Loucy (cell line): ENCODE measurements at regions not wholly inside any gene's neighbourhood (a gene's known extent, or its start where the extent isn't known, plus 50 kb on each side); places are given as distances from the start of the nearest gene placed in this dataset.

Source experiments
- H2AFZ ChIP-seq: fragments of 200-600 bp; sonication (generic); 2 replicates; pipeline ENCODE4 v1.6.0; 2016; ENCODE audit warnings: antibody characterized with exemption, mild to moderate bottlenecking, low read length, moderate library complexity
- H3F3A ChIP-seq: fragments of 200-600 bp; 2 replicates; pipeline ENCODE4 v1.6.0; 2016; ENCODE audit warnings: antibody characterized with exemption, low read depth, mild to moderate bottlenecking
- H3K27me3 ChIP-seq: fragments of 200-600 bp; sonication (generic); 2 replicates; pipeline ENCODE4 v1.6.1; 2014; ENCODE audit warnings: low read length, mild to moderate bottlenecking; ENCODE audit not compliant: insufficient read depth, poor library complexity, severe bottlenecking
- H3K36me3 ChIP-seq: fragments of 200-600 bp; sonication (generic); 2 replicates; pipeline ENCODE4 v1.6.1; 2016; ENCODE audit warnings: low read length; ENCODE audit not compliant: insufficient read depth
- H3K4me1 ChIP-seq: fragments of 200-600 bp; sonication (generic); 2 replicates; pipeline ENCODE4 v1.5.1; 2014; ENCODE audit warnings: low read length, mild to moderate bottlenecking; ENCODE audit not compliant: insufficient read depth, poor library complexity, severe bottlenecking
- H3K4me2 ChIP-seq: fragments of 200-600 bp; sonication (generic); 2 replicates; pipeline ENCODE4 v1.6.0; 2014; ENCODE audit warnings: antibody characterized with exemption, low read length, low read depth, mild to moderate bottlenecking; ENCODE audit not compliant: poor library complexity, severe bottlenecking
- H3K4me3 ChIP-seq: fragments of 200-600 bp; sonication (generic); 2 replicates; pipeline ENCODE4 v1.5.1; 2014; ENCODE audit warnings: low read length, mild to moderate bottlenecking, mixed read lengths; ENCODE audit not compliant: poor library complexity, severe bottlenecking
- H3K79me2 ChIP-seq: fragments of 200-600 bp; sonication (generic); 2 replicates; pipeline ENCODE4 v1.6.1; 2014; ENCODE audit warnings: low read length; ENCODE audit not compliant: insufficient read depth
- H3K9ac ChIP-seq: fragments of 200-600 bp; sonication (generic); 2 replicates; pipeline ENCODE4 v1.6.0; 2014; ENCODE audit warnings: mild to moderate bottlenecking, low read depth, low read length, moderate library complexity; ENCODE audit not compliant: poor library complexity, severe bottlenecking
- H3K9me2 ChIP-seq: fragments of 200-600 bp; sonication (generic); replicated peaks from 2 replicates; pipeline ENCODE4 v1.6.1; 2016; ENCODE audit warnings: low read depth, low read length, mixed read lengths
- H3K9me3 ChIP-seq: fragments of 200-600 bp; sonication (generic); 2 replicates; pipeline ENCODE4 v1.6.1; 2014; ENCODE audit warnings: mild to moderate bottlenecking, antibody characterized with exemption, low read length, low read depth; ENCODE audit not compliant: insufficient read depth
- H4K20me1 ChIP-seq: fragments of 200-600 bp; sonication (generic); 2 replicates; pipeline ENCODE4 v1.6.0; 2014; ENCODE audit warnings: antibody characterized with exemption, low read length, mild to moderate bottlenecking; ENCODE audit not compliant: insufficient read depth, poor library complexity, severe bottlenecking
- CTCF ChIP-seq: fragments of 200-600 bp; sonication (generic); conservative IDR thresholded peaks from 2 replicates; pipeline ENCODE4 v1.5.1; 2014; ENCODE audit warnings: mild to moderate bottlenecking, antibody characterized with exemption, low read length
- EZH2phosphoT487 ChIP-seq: fragments of 200-600 bp; IDR thresholded peaks from 2 replicates; pipeline ENCODE4 v1.6.1; 2018; ENCODE audit warnings: antibody characterized with exemption, mild to moderate bottlenecking, moderate library complexity, borderline replicate concordance

GRCh38 chr16:66308096-66308495, 58.4 kb upstream of the CDH5 start:
- Histone ChIP-seq H3K4me1 (no peaks in the 10 kb centered on the region), H3K36me3 (no peaks in the 10 kb centered on the region), H3K9me3 (no peaks in the 10 kb centered on the region), H3K9me2 (no peaks in the 10 kb centered on the region), H3K9ac (no peak overlapping the region), H3K79me2 (no peaks in the 10 kb centered on the region), H3K4me2 (no peak overlapping the region), H2AFZ (no peak overlapping the region), H3K27me3 (no peaks in the 10 kb centered on the region), H4K20me1 (no peaks in the 10 kb centered on the region), H3F3A (no peaks in the 10 kb centered on the region), H3K4me3 (no peak overlapping the region)
- TF ChIP-seq CTCF: no peak
- no peak for TF ChIP-seq EZH2phosphoT487

GRCh38 chr16:66306366-66307150, 59.9 kb upstream of the CDH5 start:
- no peaks in the 10 kb centered on the region for H3K4me1 ChIP-seq
- H2AFZ ChIP-seq: no peak overlapping the region
- H3K4me2 ChIP-seq: no peak overlapping the region
- no peaks in the 10 kb centered on the region for H3K79me2 ChIP-seq
- H3K36me3 ChIP-seq: no peaks in the 10 kb centered on the region
- H4K20me1 ChIP-seq: no peaks in the 10 kb centered on the region
- no peaks in the 10 kb centered on the region for H3K9me3 ChIP-seq
- no peak overlapping the region for H3K4me3 ChIP-seq
- TF ChIP-seq CTCF (no peak), EZH2phosphoT487 (no peak)
- H3K9ac ChIP-seq: no peak overlapping the region
- no peaks in the 10 kb centered on the region for H3K9me2 ChIP-seq
- no peaks in the 10 kb centered on the region for H3F3A ChIP-seq
- no peaks in the 10 kb centered on the region for H3K27me3 ChIP-seq

GRCh38 chr16:66304961-66305360, 61.5 kb upstream of the CDH5 start:
- Histone ChIP-seq H3K79me2 (no peaks in the 10 kb centered on the region), H2AFZ (no peak overlapping the region), H3K4me1 (no peaks in the 10 kb centered on the region), H3F3A (no peaks in the 10 kb centered on the region), H3K4me3 (no peak overlapping the region), H3K4me2 (no peak overlapping the region), H3K36me3 (no peaks in the 10 kb centered on the region), H3K9ac (no peak overlapping the region), H4K20me1 (no peaks in the 10 kb centered on the region), H3K27me3 (no peaks in the 10 kb centered on the region), H3K9me2 (no peaks in the 10 kb centered on the region), H3K9me3 (no peaks in the 10 kb centered on the region)
- TF ChIP-seq EZH2phosphoT487: no peak
- TF ChIP-seq CTCF: no peak
